GM19452 (cell line): ENCODE measurements at regions not wholly inside any gene's neighbourhood (a gene's known extent, or its start where the extent isn't known, plus 50 kb on each side); places are given as distances from the start of the nearest gene placed in this dataset.

Source experiments
- ATAC-seq: cut with Tn5 transposase; IDR thresholded peaks from one replicate; pipeline ENCODE4 v1.9.1; 2021; ENCODE audit not compliant: unreplicated experiment

- ATAC-seq = peak; percentile 83
These were observed 96.9 kb upstream of the TMPO start for GRCh38 chr12:98418357-98419075.

- ATAC-seq = no peak
These were observed 96.2 kb upstream of the TMPO start for GRCh38 chr12:98419081-98419794.

- ATAC-seq = no peak
These were observed 95.5 kb upstream of the TMPO start for GRCh38 chr12:98419795-98420404.

GRCh38 chr12:98420461-98420860 lies 94.9 kb upstream of the TMPO start:
- ATAC-seq = no peak

GRCh38 chr12:98421316-98421715 lies 94.1 kb upstream of the TMPO start:
- no peak for ATAC-seq

- ATAC-seq = no peak
These were observed 93.0 kb upstream of the TMPO start for GRCh38 chr12:98422359-98422758.

- no peak for ATAC-seq
These were observed 92.6 kb upstream of the TMPO start for GRCh38 chr12:98422812-98423211.

GRCh38 chr12:98423963-98424362 lies 91.4 kb upstream of the TMPO start:
- no peak for ATAC-seq

GRCh38 chr12:98424726-98425401 lies 90.5 kb upstream of the TMPO start:
- peak; percentile 89 for ATAC-seq

GRCh38 chr12:98425859-98426258 lies 89.5 kb upstream of the TMPO start:
- ATAC-seq = no peak

- no peak for ATAC-seq
These were observed 84.3 kb upstream of the TMPO start for GRCh38 chr12:98431089-98431488.

- ATAC-seq = no peak
These were observed 78.2 kb upstream of the TMPO start for GRCh38 chr12:98437166-98437565.

- ATAC-seq = no peak
These were observed 77.4 kb upstream of the TMPO start for GRCh38 chr12:98437806-98438595.

GRCh38 chr12:98438656-98439230 lies 76.6 kb upstream of the TMPO start:
- no peak for ATAC-seq

GRCh38 chr12:98439471-98439951 lies 75.9 kb upstream of the TMPO start:
- ATAC-seq = no peak

- ATAC-seq = no peak
These were observed 75.3 kb upstream of the TMPO start for GRCh38 chr12:98439981-98440581.

- no peak for ATAC-seq
These were observed 69.3 kb upstream of the TMPO start for GRCh38 chr12:98446060-98446459.

- ATAC-seq = no peak
These were observed 68.7 kb upstream of the TMPO start for GRCh38 chr12:98446682-98447081.

- no peak for ATAC-seq
These were observed 65.8 kb upstream of the TMPO start for GRCh38 chr12:98449584-98449983.

GRCh38 chr12:98453070-98453469 lies 62.3 kb upstream of the TMPO start:
- no peak for ATAC-seq
